GM23338 (cell line): ENCODE measurements at regions not wholly inside any gene's neighbourhood (a gene's known extent, or its start where the extent isn't known, plus 50 kb on each side); places are given as distances from the start of the nearest gene placed in this dataset.

Experiments used
- ATAC-seq: fragments of 200-7000 bp; cut with Tn5 transposase; 3 replicates; pipeline ENCODE4 v1.9.1; 2020
- DNase-seq: peaks from one replicate; pipeline ENCODE4 v3.0.0-alpha.2; 2015; ENCODE audit warnings: low spot score
- H2AFZ ChIP-seq: fragments of 200-600 bp; sonication (generic); 2 replicates; pipeline ENCODE4 v1.8.0; 2016; ENCODE audit warnings: antibody characterized with exemption, mild to moderate bottlenecking, moderate library complexity
- H3F3A ChIP-seq: fragments of 200-600 bp; sonication (generic); replicated peaks from 2 replicates; pipeline ENCODE4 v1.8.0; 2017; ENCODE audit warnings: antibody characterized with exemption, mixed run types, low read depth
- H3K27ac ChIP-seq: fragments of 200-600 bp; sonication (generic); 2 replicates; pipeline ENCODE4 v1.6.1; 2016; ENCODE audit warnings: low read depth
- H3K27me3 ChIP-seq: fragments of 200-600 bp; sonication (generic); 2 replicates; pipeline ENCODE4 v1.8.0; 2016; ENCODE audit warnings: mild to moderate bottlenecking, mixed run types, moderate library complexity; ENCODE audit not compliant: insufficient read depth
- H3K36me3 ChIP-seq: fragments of 200-600 bp; sonication (generic); 2 replicates; pipeline ENCODE4 v1.8.0; 2016; ENCODE audit warnings: mild to moderate bottlenecking; ENCODE audit not compliant: insufficient read depth
- H3K4me1 ChIP-seq: fragments of 200-600 bp; sonication (generic); 2 replicates; pipeline ENCODE4 v1.8.0; 2016; ENCODE audit warnings: mild to moderate bottlenecking, moderate library complexity; ENCODE audit not compliant: insufficient read depth
- H3K4me2 ChIP-seq: fragments of 200-600 bp; sonication (generic); 2 replicates; pipeline ENCODE4 v1.7.1; 2017; ENCODE audit warnings: mixed run types
- H3K4me3 ChIP-seq: fragments of 200-600 bp; sonication (generic); 2 replicates; pipeline ENCODE4 v1.6.1; 2016; ENCODE audit warnings: mixed run types
- H3K79me2 ChIP-seq: fragments of 200-600 bp; sonication (generic); replicated peaks from 2 replicates; pipeline ENCODE4 v1.8.0; 2017; ENCODE audit warnings: mild to moderate bottlenecking; ENCODE audit not compliant: insufficient read depth
- H3K9me2 ChIP-seq: fragments of 200-600 bp; sonication (generic); 2 replicates; pipeline ENCODE4 v1.8.0; 2017; ENCODE audit not compliant: insufficient read depth
- H4K20me1 ChIP-seq: fragments of 200-600 bp; sonication (generic); replicated peaks from 2 replicates; pipeline ENCODE4 v1.8.0; 2017; ENCODE audit warnings: mild to moderate bottlenecking; ENCODE audit not compliant: insufficient read depth
- H3K27ac Mint-ChIP-seq: 2 replicates; pipeline ENCODE4 v1.8.0; 2020; ENCODE audit warnings: inconsistent platforms, mild to moderate bottlenecking, moderate library complexity, mixed read lengths
- H3K27me3 Mint-ChIP-seq: 3 replicates; pipeline ENCODE4 v1.8.0; 2022; ENCODE audit warnings: low read depth, mild to moderate bottlenecking, moderate library complexity, mixed read lengths, inconsistent platforms; ENCODE audit not compliant: insufficient read depth, poor library complexity
- H3K36me3 Mint-ChIP-seq: 3 replicates; pipeline ENCODE4 v1.8.0; 2021; ENCODE audit warnings: low read depth, mild to moderate bottlenecking, inconsistent platforms, moderate library complexity, mixed read lengths
- H3K4me1 Mint-ChIP-seq: 3 replicates; pipeline ENCODE4 v1.8.0; 2020; ENCODE audit warnings: mild to moderate bottlenecking, inconsistent platforms, mixed read lengths
- H3K4me3 Mint-ChIP-seq: 3 replicates; pipeline ENCODE4 v1.8.0; 2021; ENCODE audit warnings: moderate library complexity, mild to moderate bottlenecking, inconsistent platforms, mixed read lengths
- H3K9me3 Mint-ChIP-seq: 3 replicates; pipeline ENCODE4 v1.8.0; 2020; ENCODE audit warnings: moderate library complexity, mild to moderate bottlenecking, inconsistent platforms, mixed read lengths
- CREB1 ChIP-seq: fragments of 250-450 bp; sonication (Bioruptor Pico); IDR thresholded peaks from 2 replicates; pipeline ENCODE4 v1.5.0; 2020; ENCODE audit warnings: low read depth, mild to moderate bottlenecking, moderate library complexity
- CTCF ChIP-seq, 2 experiments: fragments of 200-600 bp in 1 of 2; sonication (generic) in 1 of 2; conservative IDR thresholded peaks; 2 replicates each; pipeline versions ENCODE4 v1.5.1 to v1.6.1; 2016 to 2017; ENCODE audit warnings: antibody characterized with exemption in 2 of 2, low read depth in 2 of 2, mild to moderate bottlenecking in 2 of 2, moderate library complexity in 1 of 2
- EZH2phosphoT487 ChIP-seq: fragments of 200-600 bp; sonication (generic); IDR thresholded peaks from one replicate; pipeline ENCODE4 v1.8.1; 2018; ENCODE audit warnings: antibody characterized with exemption; ENCODE audit not compliant: unreplicated experiment
- JUNB ChIP-seq: IDR thresholded peaks from one replicate; pipeline ENCODE4 v1.6.1; 2016; ENCODE audit warnings: antibody characterized with exemption; ENCODE audit not compliant: unreplicated experiment
- NANOG ChIP-seq: IDR thresholded peaks from 2 replicates; pipeline ENCODE4 v1.6.1; 2016; ENCODE audit warnings: antibody characterized with exemption, borderline replicate concordance
- STAT1 ChIP-seq: IDR thresholded peaks from one replicate; pipeline ENCODE4 v1.6.1; 2016; ENCODE audit warnings: antibody characterized with exemption; ENCODE audit not compliant: unreplicated experiment
- ZNF462 ChIP-seq: fragments of 250-450 bp; sonication (Bioruptor Pico); IDR thresholded peaks from 2 replicates; pipeline ENCODE4 v1.5.0; 2020; ENCODE audit warnings: mild to moderate bottlenecking, moderate library complexity
- TF ChIP-seq, protein P1 (sequence below): IDR thresholded peaks from 2 replicates; pipeline ENCODE4 v1.6.1; 2016; ENCODE audit warnings: antibody characterized with exemption
- TF ChIP-seq, protein P2 (sequence below): IDR thresholded peaks from one replicate; pipeline ENCODE4 v1.6.1; 2018; ENCODE audit warnings: antibody characterized with exemption; ENCODE audit not compliant: unreplicated experiment

DNA sequence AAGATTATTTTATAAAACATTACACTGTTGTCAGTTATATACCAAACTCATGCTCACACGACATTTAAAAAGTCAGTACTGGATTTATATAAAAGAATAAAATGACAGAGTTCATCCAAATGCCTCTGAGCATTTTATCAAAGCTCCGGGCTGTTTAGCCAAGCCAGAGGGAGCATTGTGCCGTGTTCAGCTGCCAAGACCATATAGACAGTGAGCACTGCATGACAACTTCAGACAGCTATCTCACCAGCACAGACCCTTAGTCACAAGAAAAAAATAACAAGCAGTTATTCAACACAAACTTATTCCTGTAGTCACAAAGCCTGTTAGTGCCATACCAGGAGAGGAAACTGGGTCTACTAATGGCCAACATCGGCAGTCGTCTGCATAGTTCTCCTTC lies 88.0 kb upstream of the PBX1 start:
- no peaks in the 10 kb centered on the region for H3K4me1 Mint-ChIP-seq
- ATAC-seq, result no peak
- Histone ChIP-seq H3K27ac (no peak overlapping the region), H3K36me3 (no peaks in the 10 kb centered on the region), H4K20me1 (no peaks in the 10 kb centered on the region), H2AFZ (no peak overlapping the region), H3K4me3 (no peak overlapping the region), H3K79me2 (no peaks in the 10 kb centered on the region), H3K9me2 (peaks cover 6% of the 10 kb centered on the region), H3K27me3 (no peaks in the 10 kb centered on the region), H3K4me2 (no peak overlapping the region), H3F3A (no peaks in the 10 kb centered on the region), H3K4me1 (no peaks in the 10 kb centered on the region)
- no peak overlapping the region for H3K4me3 Mint-ChIP-seq
- H3K9me3 Mint-ChIP-seq, result no peaks in the 10 kb centered on the region
- no peak overlapping the region for H3K27ac Mint-ChIP-seq
- no peaks in the 10 kb centered on the region for H3K36me3 Mint-ChIP-seq
- no peak for DNase-seq
- H3K27me3 Mint-ChIP-seq, result peaks cover 1% of the 10 kb centered on the region
- TF ChIP-seq NANOG (no peak), CTCF (conservative IDR thresholded peaks at IDR 0.05; ENCODE audit: low read depth in 2 of 2) (no peak), ZNF462 (CRISPR knock-in tag) (no peak), STAT1 (no peak), JUNB (no peak), EZH2phosphoT487 (no peak), CREB1 (CRISPR knock-in tag) (no peak)
- TF ChIP-seq, protein P1, sequence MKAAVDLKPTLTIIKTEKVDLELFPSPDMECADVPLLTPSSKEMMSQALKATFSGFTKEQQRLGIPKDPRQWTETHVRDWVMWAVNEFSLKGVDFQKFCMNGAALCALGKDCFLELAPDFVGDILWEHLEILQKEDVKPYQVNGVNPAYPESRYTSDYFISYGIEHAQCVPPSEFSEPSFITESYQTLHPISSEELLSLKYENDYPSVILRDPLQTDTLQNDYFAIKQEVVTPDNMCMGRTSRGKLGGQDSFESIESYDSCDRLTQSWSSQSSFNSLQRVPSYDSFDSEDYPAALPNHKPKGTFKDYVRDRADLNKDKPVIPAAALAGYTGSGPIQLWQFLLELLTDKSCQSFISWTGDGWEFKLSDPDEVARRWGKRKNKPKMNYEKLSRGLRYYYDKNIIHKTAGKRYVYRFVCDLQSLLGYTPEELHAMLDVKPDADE, result no peak
- TF ChIP-seq, protein P2, sequence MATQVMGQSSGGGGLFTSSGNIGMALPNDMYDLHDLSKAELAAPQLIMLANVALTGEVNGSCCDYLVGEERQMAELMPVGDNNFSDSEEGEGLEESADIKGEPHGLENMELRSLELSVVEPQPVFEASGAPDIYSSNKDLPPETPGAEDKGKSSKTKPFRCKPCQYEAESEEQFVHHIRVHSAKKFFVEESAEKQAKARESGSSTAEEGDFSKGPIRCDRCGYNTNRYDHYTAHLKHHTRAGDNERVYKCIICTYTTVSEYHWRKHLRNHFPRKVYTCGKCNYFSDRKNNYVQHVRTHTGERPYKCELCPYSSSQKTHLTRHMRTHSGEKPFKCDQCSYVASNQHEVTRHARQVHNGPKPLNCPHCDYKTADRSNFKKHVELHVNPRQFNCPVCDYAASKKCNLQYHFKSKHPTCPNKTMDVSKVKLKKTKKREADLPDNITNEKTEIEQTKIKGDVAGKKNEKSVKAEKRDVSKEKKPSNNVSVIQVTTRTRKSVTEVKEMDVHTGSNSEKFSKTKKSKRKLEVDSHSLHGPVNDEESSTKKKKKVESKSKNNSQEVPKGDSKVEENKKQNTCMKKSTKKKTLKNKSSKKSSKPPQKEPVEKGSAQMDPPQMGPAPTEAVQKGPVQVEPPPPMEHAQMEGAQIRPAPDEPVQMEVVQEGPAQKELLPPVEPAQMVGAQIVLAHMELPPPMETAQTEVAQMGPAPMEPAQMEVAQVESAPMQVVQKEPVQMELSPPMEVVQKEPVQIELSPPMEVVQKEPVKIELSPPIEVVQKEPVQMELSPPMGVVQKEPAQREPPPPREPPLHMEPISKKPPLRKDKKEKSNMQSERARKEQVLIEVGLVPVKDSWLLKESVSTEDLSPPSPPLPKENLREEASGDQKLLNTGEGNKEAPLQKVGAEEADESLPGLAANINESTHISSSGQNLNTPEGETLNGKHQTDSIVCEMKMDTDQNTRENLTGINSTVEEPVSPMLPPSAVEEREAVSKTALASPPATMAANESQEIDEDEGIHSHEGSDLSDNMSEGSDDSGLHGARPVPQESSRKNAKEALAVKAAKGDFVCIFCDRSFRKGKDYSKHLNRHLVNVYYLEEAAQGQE, result no peak
